ENCODE measurements at regions not wholly inside any gene's neighbourhood (a gene's known extent, or its start where the extent isn't known, plus 50 kb on each side); places are given as distances from the start of the nearest gene placed in this dataset.
A peak's percentile ranks its signal among the peaks of the same experiment; 100 is the strongest.

DNA sequence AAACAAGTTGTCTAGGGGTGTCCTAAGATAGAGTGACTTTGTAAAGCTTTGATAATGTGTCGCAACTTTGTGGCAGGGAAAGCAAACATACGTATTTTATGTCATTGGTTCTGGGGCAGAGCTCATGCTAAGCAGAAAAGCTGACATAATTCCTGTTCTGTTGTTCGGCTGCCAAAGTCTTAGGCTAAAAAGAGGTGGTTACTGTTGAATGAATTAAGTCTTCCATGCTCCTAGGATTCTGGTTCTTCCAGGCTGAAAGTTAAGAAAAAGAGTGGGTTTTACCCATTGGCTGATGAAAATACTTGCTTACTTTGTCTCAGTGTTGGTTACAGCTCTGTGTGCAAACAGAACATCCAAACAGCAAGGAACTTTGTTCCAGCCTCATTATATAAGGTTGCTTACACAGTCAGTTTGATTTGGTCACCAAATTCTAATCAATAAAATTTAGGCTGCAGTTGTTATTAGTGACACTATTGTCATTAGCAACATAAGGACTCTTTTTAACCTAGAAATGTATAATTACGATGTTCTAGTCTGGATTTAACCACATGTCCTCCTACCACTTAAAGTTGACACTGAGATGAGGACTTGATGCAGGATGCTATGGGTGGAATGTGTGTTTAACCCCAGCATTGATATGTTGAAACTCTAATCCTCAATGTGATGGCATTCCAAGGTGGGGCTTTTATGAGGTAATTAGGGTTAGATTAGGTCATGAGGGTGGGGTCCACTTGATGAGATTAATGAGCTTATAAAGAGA, 114.0 kb upstream of the GOT2 start (continued):
- no peak for TF ChIP-seq ZNF841 (CRISPR knock-in tag; IDR thresholded peaks at IDR 0.05; ENCODE audit: borderline replicate concordance)
- no peak for TF ChIP-seq TAF15 (IDR thresholded peaks at IDR 0.05; ENCODE audit: low read depth, low read length, poor library complexity, severe bottlenecking)
- TF ChIP-seq NFKBIZ (CRISPR knock-in tag; IDR thresholded peaks at IDR 0.05), result no peak
- TF ChIP-seq THAP9 (CRISPR knock-in tag; IDR thresholded peaks at IDR 0.05; ENCODE audit: borderline replicate concordance), result no peak
- TF ChIP-seq EED (CRISPR knock-in tag; IDR thresholded peaks at IDR 0.05), result no peak
- no peak for TF ChIP-seq SP2 (CRISPR knock-in tag; IDR thresholded peaks at IDR 0.05)
- TF ChIP-seq, protein P1, sequence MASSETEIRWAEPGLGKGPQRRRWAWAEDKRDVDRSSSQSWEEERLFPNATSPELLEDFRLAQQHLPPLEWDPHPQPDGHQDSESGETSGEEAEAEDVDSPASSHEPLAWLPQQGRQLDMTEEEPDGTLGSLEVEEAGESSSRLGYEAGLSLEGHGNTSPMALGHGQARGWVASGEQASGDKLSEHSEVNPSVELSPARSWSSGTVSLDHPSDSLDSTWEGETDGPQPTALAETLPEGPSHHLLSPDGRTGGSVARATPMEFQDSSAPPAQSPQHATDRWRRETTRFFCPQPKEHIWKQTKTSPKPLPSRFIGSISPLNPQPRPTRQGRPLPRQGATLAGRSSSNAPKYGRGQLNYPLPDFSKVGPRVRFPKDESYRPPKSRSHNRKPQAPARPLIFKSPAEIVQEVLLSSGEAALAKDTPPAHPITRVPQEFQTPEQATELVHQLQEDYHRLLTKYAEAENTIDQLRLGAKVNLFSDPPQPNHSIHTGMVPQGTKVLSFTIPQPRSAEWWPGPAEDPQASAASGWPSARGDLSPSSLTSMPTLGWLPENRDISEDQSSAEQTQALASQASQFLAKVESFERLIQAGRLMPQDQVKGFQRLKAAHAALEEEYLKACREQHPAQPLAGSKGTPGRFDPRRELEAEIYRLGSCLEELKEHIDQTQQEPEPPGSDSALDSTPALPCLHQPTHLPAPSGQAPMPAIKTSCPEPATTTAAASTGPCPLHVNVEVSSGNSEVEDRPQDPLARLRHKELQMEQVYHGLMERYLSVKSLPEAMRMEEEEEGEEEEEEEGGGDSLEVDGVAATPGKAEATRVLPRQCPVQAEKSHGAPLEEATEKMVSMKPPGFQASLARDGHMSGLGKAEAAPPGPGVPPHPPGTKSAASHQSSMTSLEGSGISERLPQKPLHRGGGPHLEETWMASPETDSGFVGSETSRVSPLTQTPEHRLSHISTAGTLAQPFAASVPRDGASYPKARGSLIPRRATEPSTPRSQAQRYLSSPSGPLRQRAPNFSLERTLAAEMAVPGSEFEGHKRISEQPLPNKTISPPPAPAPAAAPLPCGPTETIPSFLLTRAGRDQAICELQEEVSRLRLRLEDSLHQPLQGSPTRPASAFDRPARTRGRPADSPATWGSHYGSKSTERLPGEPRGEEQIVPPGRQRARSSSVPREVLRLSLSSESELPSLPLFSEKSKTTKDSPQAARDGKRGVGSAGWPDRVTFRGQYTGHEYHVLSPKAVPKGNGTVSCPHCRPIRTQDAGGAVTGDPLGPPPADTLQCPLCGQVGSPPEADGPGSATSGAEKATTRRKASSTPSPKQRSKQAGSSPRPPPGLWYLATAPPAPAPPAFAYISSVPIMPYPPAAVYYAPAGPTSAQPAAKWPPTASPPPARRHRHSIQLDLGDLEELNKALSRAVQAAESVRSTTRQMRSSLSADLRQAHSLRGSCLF (CRISPR knock-in tag; IDR thresholded peaks at IDR 0.05; ENCODE audit: borderline replicate concordance), result no peak
- 0 out of 2 replicates have a peak, but pooled peaks have one; percentile 48 for TF ChIP-seq ZNF644 (CRISPR knock-in tag; IDR thresholded peaks at IDR 0.05; ENCODE audit: low read depth)
- TF ChIP-seq SKI (IDR thresholded peaks at IDR 0.05; ENCODE audit: partially characterized antibody), result no peak
- no peak for TF ChIP-seq ZMYM4 (CRISPR knock-in tag; IDR thresholded peaks at IDR 0.05)
- no peak for TF ChIP-seq MATR3 (CRISPR knock-in tag; IDR thresholded peaks at IDR 0.05)
- no peak for TF ChIP-seq ZNF891 (CRISPR knock-in tag; IDR thresholded peaks at IDR 0.05)
- no peak for TF ChIP-seq RFXAP (CRISPR knock-in tag; IDR thresholded peaks at IDR 0.05; ENCODE audit: borderline replicate concordance)
- TF ChIP-seq ZNF878 (CRISPR knock-in tag; IDR thresholded peaks at IDR 0.05), result no peak
- TF ChIP-seq, protein P2, sequence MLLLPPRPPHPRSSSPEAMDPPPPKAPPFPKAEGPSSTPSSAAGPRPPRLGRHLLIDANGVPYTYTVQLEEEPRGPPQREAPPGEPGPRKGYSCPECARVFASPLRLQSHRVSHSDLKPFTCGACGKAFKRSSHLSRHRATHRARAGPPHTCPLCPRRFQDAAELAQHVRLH (CRISPR knock-in tag; IDR thresholded peaks at IDR 0.05; ENCODE audit: borderline replicate concordance, low read depth), result no peak
- TF ChIP-seq DDIT3 (CRISPR knock-in tag; IDR thresholded peaks at IDR 0.05), result no peak
- no peak for TF ChIP-seq NFRKB (IDR thresholded peaks at IDR 0.05)

All from HepG2 (cell line).